SIG-M5 treated with dmso at 0.1 percent for 504 hours (cell line): ENCODE measurements at regions not wholly inside any gene's neighbourhood (a gene's known extent, or its start where the extent isn't known, plus 50 kb on each side); places are given as distances from the start of the nearest gene placed in this dataset.
"Not testable (repeated sequence)": the region's sequence is repeated elsewhere in the genome, so short reads cannot be mapped to it uniquely, and the experiment has no call there.

Source experiments
- DNase-seq: peaks from one replicate; lab custom pipeline; 2025; ENCODE audit not compliant: unreplicated experiment; lab: John Stamatoyannopoulos, UW

- DNase-seq: no peak
These were observed 871.0 kb upstream of the PABPC4L start for GRCh38 chr4:135072553-135072952.

GRCh38 chr4:135065366-135065765 lies 863.8 kb upstream of the PABPC4L start:
- DNase-seq: no peak

GRCh38 chr4:135050086-135050717 lies 848.6 kb upstream of the PABPC4L start:
- DNase-seq: no peak

GRCh38 chr4:135032670-135033069 lies 831.1 kb upstream of the PABPC4L start:
- no peak for DNase-seq

GRCh38 chr4:135015771-135016170 lies 814.2 kb upstream of the PABPC4L start:
- no peak for DNase-seq

GRCh38 chr4:135007400-135007799 lies 805.8 kb upstream of the PABPC4L start:
- no peak for DNase-seq

GRCh38 chr4:134999169-134999568 lies 797.6 kb upstream of the PABPC4L start:
- no peak for DNase-seq

- DNase-seq: no peak
These were observed 760.4 kb upstream of the PABPC4L start for GRCh38 chr4:134961963-134962362.

GRCh38 chr4:134958862-134959261 lies 757.3 kb upstream of the PABPC4L start:
- DNase-seq: no peak

GRCh38 chr4:134955059-134955458 lies 753.5 kb upstream of the PABPC4L start:
- DNase-seq: no peak

GRCh38 chr4:134952775-134953174 lies 751.2 kb upstream of the PABPC4L start:
- DNase-seq: no peak

- DNase-seq: no peak
These were observed 750.7 kb upstream of the PABPC4L start for GRCh38 chr4:134952305-134952704.

- no peak for DNase-seq
These were observed 746.6 kb upstream of the PABPC4L start for GRCh38 chr4:134948110-134948642.

GRCh38 chr4:134944115-134944514 lies 742.5 kb upstream of the PABPC4L start:
- no peak for DNase-seq

GRCh38 chr4:134936014-134936413 lies 734.4 kb upstream of the PABPC4L start:
- no peak for DNase-seq

GRCh38 chr4:134935320-134935719 lies 733.7 kb upstream of the PABPC4L start:
- DNase-seq: peak; percentile 33

- no peak for DNase-seq
These were observed 732.6 kb upstream of the PABPC4L start for GRCh38 chr4:134934036-134934808.

- no peak for DNase-seq
These were observed 713.8 kb upstream of the PABPC4L start for GRCh38 chr4:134915355-134915754.

- not testable (repeated sequence) for DNase-seq
These were observed 712.7 kb upstream of the PABPC4L start for GRCh38 chr4:134914250-134914649.

GRCh38 chr4:134911941-134912340 lies 710.4 kb upstream of the PABPC4L start:
- no peak for DNase-seq

- DNase-seq: peak; percentile 8
These were observed 704.9 kb upstream of the PABPC4L start for GRCh38 chr4:134906404-134907023.

GRCh38 chr4:134905061-134905460 lies 703.5 kb upstream of the PABPC4L start:
- DNase-seq: no peak
